Lower lobe of right lung (tissue), 2 donors: ENCODE measurements at regions not wholly inside any gene's neighbourhood (a gene's known extent, or its start where the extent isn't known, plus 50 kb on each side); places are given as distances from the start of the nearest gene placed in this dataset.

Experiments
- ATAC-seq, 2 donors: fragments of 200-7000 bp; cut with Tn5 transposase; one replicate each; pipeline ENCODE4 v1.9.1; 2020 to 2022; ENCODE audit warnings: mild to moderate bottlenecking in 2 of 2, moderate library complexity in 2 of 2
- DNase-seq: peaks from one replicate; pipeline ENCODE4 v3.0.0-alpha.2; 2020
- H3K27ac ChIP-seq: fragments of 200-600 bp; one replicate; pipeline ENCODE4 v1.8.0; 2022
- H3K27me3 ChIP-seq: fragments of 200-600 bp; one replicate; pipeline ENCODE4 v1.8.0; 2022; ENCODE audit warnings: low read depth
- H3K36me3 ChIP-seq: fragments of 200-600 bp; one replicate; pipeline ENCODE4 v1.8.0; 2022; ENCODE audit warnings: mild to moderate bottlenecking
- H3K4me1 ChIP-seq: fragments of 200-600 bp; one replicate; pipeline ENCODE4 v1.8.0; 2022
- H3K4me3 ChIP-seq: fragments of 200-600 bp; one replicate; pipeline ENCODE4 v1.8.0; 2022; ENCODE audit warnings: mild to moderate bottlenecking
- H3K9me3 ChIP-seq: fragments of 200-600 bp; one replicate; pipeline ENCODE4 v1.8.0; 2022
- CTCF ChIP-seq: fragments of 200-600 bp; IDR thresholded peaks from one replicate; pipeline ENCODE4 v1.8.0; 2022; ENCODE audit warnings: antibody characterized with exemption, mild to moderate bottlenecking
- intact Hi-C: fragments of 100-400 bp; cut with DNase I; formaldehyde crosslinking; loops from one replicate; pipeline ENCODE4 v1.11.0; 2022
- donor health status: DM: no; HTN: yes; CAD: no; lungs with severe emphysema.

GRCh38 chr9:115514454-115514853 is 396.5 kb upstream of the TNC start:
- Histone ChIP-seq H3K27me3 (no peaks in the 10 kb centered on the region), H3K36me3 (no peaks in the 10 kb centered on the region), H3K4me1 (no peaks in the 10 kb centered on the region), H3K9me3 (no peaks in the 10 kb centered on the region), H3K27ac (no peak overlapping the region), H3K4me3 (no peak overlapping the region)
- intact Hi-C loops, result no loop called here
- ATAC-seq, result no peak
- no peak for DNase-seq
- no peak for TF ChIP-seq CTCF

DNA sequence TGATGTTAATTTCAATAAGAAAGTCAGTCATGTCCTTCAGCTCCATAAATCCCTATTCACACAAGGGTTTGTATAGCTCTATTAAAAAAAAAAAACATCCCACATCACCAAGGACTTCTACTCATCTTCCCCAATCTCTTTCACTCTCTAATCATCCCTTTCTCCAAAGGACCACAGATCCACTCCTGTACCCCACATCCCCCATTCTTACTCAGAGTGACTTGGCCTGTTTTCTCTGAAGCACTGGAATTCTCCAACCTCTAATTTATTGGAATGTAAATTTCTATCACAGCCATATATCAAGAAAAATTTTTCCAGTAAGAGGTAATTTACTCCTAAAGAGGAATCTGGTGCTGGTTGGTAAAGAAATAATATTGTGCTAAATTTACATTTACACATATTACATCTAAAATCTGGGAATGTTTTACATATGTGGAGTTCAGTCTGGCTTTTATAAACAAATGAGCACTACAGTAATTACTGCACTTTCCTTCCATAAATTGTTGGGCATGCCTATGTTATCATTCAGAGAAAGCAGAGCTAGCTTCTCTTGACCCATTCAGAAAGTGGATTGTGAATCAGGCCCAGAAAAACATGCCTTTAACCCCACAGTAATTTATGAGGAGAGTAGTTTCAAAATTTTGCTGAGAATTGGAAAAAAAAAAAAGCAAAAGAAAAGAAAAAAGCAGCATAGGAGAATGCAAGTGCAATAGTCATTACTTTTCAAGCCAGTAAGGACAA is 399.5 kb upstream of the TNC start:
- Histone ChIP-seq H3K4me3 (no peak overlapping the region), H3K36me3 (no peaks in the 10 kb centered on the region), H3K27me3 (no peaks in the 10 kb centered on the region), H3K9me3 (no peaks in the 10 kb centered on the region), H3K4me1 (no peaks in the 10 kb centered on the region), H3K27ac (no peak overlapping the region)
- intact Hi-C loops, result no loop called here
- TF ChIP-seq CTCF, result no peak
- DNase-seq (no peak), ATAC-seq (no peak)

DNA sequence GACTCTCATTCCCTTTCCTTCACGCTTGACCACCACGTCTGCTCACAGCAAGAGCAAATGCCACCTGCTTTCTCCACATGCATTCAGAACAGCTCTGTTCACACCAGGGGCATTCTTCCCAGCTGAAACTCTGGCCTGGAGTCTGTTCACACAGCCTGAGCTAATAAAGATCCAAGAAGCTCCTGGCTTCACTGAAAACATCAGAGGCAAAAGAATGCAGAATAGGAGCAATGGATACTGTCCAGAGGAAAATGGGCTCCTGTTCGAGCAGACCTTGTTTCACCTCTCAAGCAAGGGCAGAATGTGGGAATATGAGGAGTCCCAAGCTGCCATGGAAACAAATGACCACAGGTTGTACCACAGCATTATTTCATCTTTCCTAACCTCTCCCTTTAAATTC is 402.7 kb upstream of the TNC start:
- DNase-seq (no peak), ATAC-seq (no peak)
- no peak for TF ChIP-seq CTCF
- H3K4me1 ChIP-seq, result no peaks in the 10 kb centered on the region
- H3K9me3 ChIP-seq, result no peaks in the 10 kb centered on the region
- intact Hi-C loops, result loop anchor here (10.0 kb wide), 1 partner anchor 506 kb away; no protein-coding TSS in a partner anchor
- no peaks in the 10 kb centered on the region for H3K27me3 ChIP-seq
- H3K27ac ChIP-seq, result no peak overlapping the region
- H3K4me3 ChIP-seq, result no peak overlapping the region
- H3K36me3 ChIP-seq, result no peaks in the 10 kb centered on the region

- intact Hi-C loops, result loop anchor here (10.0 kb wide), 1 partner anchor 508 kb away; no protein-coding TSS in a partner anchor
- no peaks in the 10 kb centered on the region for H3K27me3 ChIP-seq
- no peak overlapping the region for H3K27ac ChIP-seq
- no peak for TF ChIP-seq CTCF
- H3K9me3 ChIP-seq, result no peaks in the 10 kb centered on the region
- H3K4me3 ChIP-seq, result no peak overlapping the region
- ATAC-seq (no peak), DNase-seq (no peak)
- H3K36me3 ChIP-seq, result no peaks in the 10 kb centered on the region
- no peaks in the 10 kb centered on the region for H3K4me1 ChIP-seq
Measured at GRCh38 chr9:115522912-115523311, 405.0 kb upstream of the TNC start.

- H3K27me3 ChIP-seq, result no peaks in the 10 kb centered on the region
- H3K36me3 ChIP-seq, result no peaks in the 10 kb centered on the region
- ATAC-seq, result peak; percentile 71 to 76
- no peaks in the 10 kb centered on the region for H3K9me3 ChIP-seq
- H3K27ac ChIP-seq, result no peak overlapping the region
- no peak overlapping the region for H3K4me3 ChIP-seq
- H3K4me1 ChIP-seq, result no peaks in the 10 kb centered on the region
- peak; percentile 67 for TF ChIP-seq CTCF
- intact Hi-C loops, result loop anchor here (10.0 kb wide), 1 partner anchor 510 kb away; no protein-coding TSS in a partner anchor
- DNase-seq, result no peak
Measured at GRCh38 chr9:115524453-115525059, 406.6 kb upstream of the TNC start.
